Neural cell (in vitro differentiated cells): ENCODE measurements at regions not wholly inside any gene's neighbourhood (a gene's known extent, or its start where the extent isn't known, plus 50 kb on each side); places are given as distances from the start of the nearest gene placed in this dataset.

Source experiments
- H2AFZ ChIP-seq: fragments of 200-600, 300-800 bp; sonication (generic), shearing (Covaris generic); 2 replicates; pipeline ENCODE4 v1.6.0; 2014; ENCODE audit warnings: low read depth, mild to moderate bottlenecking, antibody characterized with exemption, low read length, moderate library complexity
- H3F3A ChIP-seq: fragments of 200-600 bp; shearing (Covaris generic); 2 replicates; pipeline ENCODE4 v1.6.1; 2016; ENCODE audit warnings: mild to moderate bottlenecking, moderate library complexity, mixed read lengths, antibody characterized with exemption, low read length; ENCODE audit not compliant: insufficient read depth, poor library complexity, severe bottlenecking
- H3K27ac ChIP-seq: fragments of 200-600, 300-800 bp; sonication (generic), shearing (Covaris generic); 2 replicates; pipeline ENCODE4 v1.5.1; 2014; ENCODE audit warnings: mild to moderate bottlenecking, low read length, moderate library complexity
- H3K27me3 ChIP-seq: fragments of 300-800, 200-600 bp; sonication (generic), shearing (Covaris generic); 2 replicates; pipeline ENCODE4 v1.6.0; 2014; ENCODE audit warnings: mild to moderate bottlenecking, low read depth, low read length, moderate library complexity; ENCODE audit not compliant: insufficient read depth
- H3K36me3 ChIP-seq: fragments of 300-800, 200-600 bp; sonication (generic), shearing (Covaris generic); 2 replicates; pipeline ENCODE4 v1.5.1; 2014; ENCODE audit warnings: mild to moderate bottlenecking, antibody characterized with exemption, low read length, moderate library complexity; ENCODE audit not compliant: insufficient read depth
- H3K4me2 ChIP-seq: fragments of 300-800, 200-600 bp; sonication (generic), shearing (Covaris generic); 2 replicates; pipeline ENCODE4 v1.6.0; 2014; ENCODE audit warnings: mild to moderate bottlenecking, low read length
- H3K4me3 ChIP-seq: fragments of 300-800, 200-600 bp; sonication (generic), shearing (Covaris generic); 2 replicates; pipeline ENCODE4 v1.5.1; 2014; ENCODE audit warnings: mild to moderate bottlenecking, low read length, moderate library complexity
- H3K79me2 ChIP-seq: fragments of 200-600 bp; shearing (Covaris generic); replicated peaks from 2 replicates; pipeline ENCODE4 v1.6.0; 2014; ENCODE audit warnings: mild to moderate bottlenecking, low read length, moderate library complexity; ENCODE audit not compliant: insufficient read depth
- H3K9ac ChIP-seq: fragments of 300-800, 200-600 bp; sonication (generic), shearing (Covaris generic); 2 replicates; pipeline ENCODE4 v1.6.1; 2016; ENCODE audit warnings: mild to moderate bottlenecking, low read length, mixed read lengths
- H3K9me2 ChIP-seq: fragments of 200-600 bp; shearing (Covaris generic); 2 replicates; pipeline ENCODE4 v1.6.1; 2016; ENCODE audit warnings: mild to moderate bottlenecking, low read length, mixed read lengths; ENCODE audit not compliant: insufficient read depth
- H3K9me3 ChIP-seq: fragments of 200-600, 300-800 bp; sonication (generic), shearing (Covaris generic); 2 replicates; pipeline ENCODE4 v1.6.1; 2016; ENCODE audit warnings: mild to moderate bottlenecking, mixed run types, low read length, moderate library complexity, mixed read lengths
- H4K20me1 ChIP-seq: fragments of 200-600 bp; shearing (Covaris generic); 2 replicates; pipeline ENCODE4 v1.6.1; 2016; ENCODE audit warnings: mild to moderate bottlenecking, mixed run types; ENCODE audit not compliant: insufficient read depth
- EP300 ChIP-seq: fragments of 450-650 bp; conservative IDR thresholded peaks from 2 replicates; pipeline ENCODE4 v1.6.1; 2014; ENCODE audit warnings: antibody characterized with exemption, mild to moderate bottlenecking, moderate library complexity; ENCODE audit not compliant: poor library complexity, severe bottlenecking
- EZH2 ChIP-seq: fragments of 200-600, 300-800 bp; shearing (Covaris generic), sonication (generic); IDR thresholded peaks from 2 replicates; pipeline ENCODE4 v1.6.1; 2014; ENCODE audit warnings: antibody characterized with exemption, low read length, borderline replicate concordance, mild to moderate bottlenecking; ENCODE audit not compliant: insufficient read depth, poor library complexity, severe bottlenecking
- MXI1 ChIP-seq: fragments of 450-650 bp; conservative IDR thresholded peaks from 2 replicates; pipeline ENCODE4 v1.6.1; 2014; ENCODE audit warnings: antibody characterized with exemption, mild to moderate bottlenecking; ENCODE audit not compliant: poor library complexity, severe bottlenecking
- POLR2AphosphoS5 ChIP-seq: IDR thresholded peaks from 2 replicates; pipeline ENCODE4 v1.6.1; 2012
- RAD21 ChIP-seq: fragments of 450-650 bp; conservative IDR thresholded peaks from 2 replicates; pipeline ENCODE4 v1.6.1; 2014; ENCODE audit warnings: antibody characterized with exemption, mild to moderate bottlenecking, moderate library complexity
- REST ChIP-seq: IDR thresholded peaks from 2 replicates; pipeline ENCODE4 v1.6.1; 2012; ENCODE audit warnings: borderline replicate concordance
- SMC3 ChIP-seq: fragments of 450-650 bp; conservative IDR thresholded peaks from 2 replicates; pipeline ENCODE4 v1.6.1; 2014; ENCODE audit warnings: antibody characterized with exemption, mild to moderate bottlenecking, moderate library complexity; ENCODE audit not compliant: poor library complexity
- TAF1 ChIP-seq: IDR thresholded peaks from 2 replicates; pipeline ENCODE4 v1.6.1; 2012; ENCODE audit warnings: low read depth
- TF ChIP-seq, protein P1 (sequence below): fragments of 450-650 bp; IDR thresholded peaks from 2 replicates; pipeline ENCODE4 v1.5.1; 2014; ENCODE audit warnings: antibody characterized with exemption, mild to moderate bottlenecking, moderate library complexity; ENCODE audit not compliant: poor library complexity, severe bottlenecking

DNA sequence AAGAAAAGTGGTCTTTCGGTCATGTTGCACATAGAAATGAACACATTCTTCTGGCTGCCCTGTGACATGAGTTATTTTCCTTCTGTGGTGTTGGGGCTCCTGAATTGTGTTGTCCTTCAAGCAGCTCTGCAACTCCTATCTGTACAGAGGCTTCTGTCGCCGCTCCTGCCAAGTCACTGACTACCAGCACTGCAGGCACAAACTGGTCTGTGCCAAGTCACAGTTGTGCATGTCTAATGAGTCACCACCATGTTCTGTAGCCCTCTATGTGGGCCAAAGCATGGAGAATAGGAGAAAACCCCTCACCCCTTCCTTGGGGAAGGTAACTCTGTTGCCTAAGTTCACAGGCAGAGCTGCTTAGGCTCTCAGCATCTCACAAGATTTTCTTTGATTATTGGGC, 283.3 kb downstream of the RPL10L start:
- H3F3A ChIP-seq: no peaks in the 10 kb centered on the region
- H3K27me3 ChIP-seq: no peaks in the 10 kb centered on the region
- H4K20me1 ChIP-seq: no peaks in the 10 kb centered on the region
- no peaks in the 10 kb centered on the region for H3K9me3 ChIP-seq
- TF ChIP-seq EP300: no peak
- no peak for TF ChIP-seq TAF1
- TF ChIP-seq, protein P1, sequence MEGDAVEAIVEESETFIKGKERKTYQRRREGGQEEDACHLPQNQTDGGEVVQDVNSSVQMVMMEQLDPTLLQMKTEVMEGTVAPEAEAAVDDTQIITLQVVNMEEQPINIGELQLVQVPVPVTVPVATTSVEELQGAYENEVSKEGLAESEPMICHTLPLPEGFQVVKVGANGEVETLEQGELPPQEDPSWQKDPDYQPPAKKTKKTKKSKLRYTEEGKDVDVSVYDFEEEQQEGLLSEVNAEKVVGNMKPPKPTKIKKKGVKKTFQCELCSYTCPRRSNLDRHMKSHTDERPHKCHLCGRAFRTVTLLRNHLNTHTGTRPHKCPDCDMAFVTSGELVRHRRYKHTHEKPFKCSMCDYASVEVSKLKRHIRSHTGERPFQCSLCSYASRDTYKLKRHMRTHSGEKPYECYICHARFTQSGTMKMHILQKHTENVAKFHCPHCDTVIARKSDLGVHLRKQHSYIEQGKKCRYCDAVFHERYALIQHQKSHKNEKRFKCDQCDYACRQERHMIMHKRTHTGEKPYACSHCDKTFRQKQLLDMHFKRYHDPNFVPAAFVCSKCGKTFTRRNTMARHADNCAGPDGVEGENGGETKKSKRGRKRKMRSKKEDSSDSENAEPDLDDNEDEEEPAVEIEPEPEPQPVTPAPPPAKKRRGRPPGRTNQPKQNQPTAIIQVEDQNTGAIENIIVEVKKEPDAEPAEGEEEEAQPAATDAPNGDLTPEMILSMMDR: no peak
- TF ChIP-seq MXI1: no peak
- no peak for TF ChIP-seq POLR2AphosphoS5
- TF ChIP-seq SMC3: no peak
- no peak for TF ChIP-seq REST
- no peak for TF ChIP-seq EZH2
- TF ChIP-seq RAD21: no peak
- no peak overlapping the region for H3K4me2 ChIP-seq
- H3K9me2 ChIP-seq: no peaks in the 10 kb centered on the region
- no peak overlapping the region for H2AFZ ChIP-seq
- H3K4me3 ChIP-seq: no peak overlapping the region
- no peaks in the 10 kb centered on the region for H3K79me2 ChIP-seq
- no peaks in the 10 kb centered on the region for H3K36me3 ChIP-seq
- H3K27ac ChIP-seq: no peak overlapping the region
- H3K9ac ChIP-seq: no peak overlapping the region

- no peaks in the 10 kb centered on the region for H3K27me3 ChIP-seq
- H3K9ac ChIP-seq: no peak overlapping the region
- H3K27ac ChIP-seq: no peak overlapping the region
- no peaks in the 10 kb centered on the region for H3K36me3 ChIP-seq
- no peaks in the 10 kb centered on the region for H3K79me2 ChIP-seq
- H3K9me3 ChIP-seq: no peaks in the 10 kb centered on the region
- H4K20me1 ChIP-seq: no peaks in the 10 kb centered on the region
- H3K4me3 ChIP-seq: no peak overlapping the region
- H3K4me2 ChIP-seq: no peak overlapping the region
- no peak for TF ChIP-seq POLR2AphosphoS5
- TF ChIP-seq REST: no peak
- H2AFZ ChIP-seq: no peak overlapping the region
- no peaks in the 10 kb centered on the region for H3K9me2 ChIP-seq
- no peaks in the 10 kb centered on the region for H3F3A ChIP-seq
Observed at GRCh38 chr14:46352844-46353243, 298.7 kb downstream of the RPL10L start.
